ENCODE measurements at regions not wholly inside any gene's neighbourhood (a gene's known extent, or its start where the extent isn't known, plus 50 kb on each side); places are given as distances from the start of the nearest gene placed in this dataset.
"Not testable (repeated sequence)": the region's sequence is repeated elsewhere in the genome, so short reads cannot be mapped to it uniquely, and the experiment has no call there.

DNA sequence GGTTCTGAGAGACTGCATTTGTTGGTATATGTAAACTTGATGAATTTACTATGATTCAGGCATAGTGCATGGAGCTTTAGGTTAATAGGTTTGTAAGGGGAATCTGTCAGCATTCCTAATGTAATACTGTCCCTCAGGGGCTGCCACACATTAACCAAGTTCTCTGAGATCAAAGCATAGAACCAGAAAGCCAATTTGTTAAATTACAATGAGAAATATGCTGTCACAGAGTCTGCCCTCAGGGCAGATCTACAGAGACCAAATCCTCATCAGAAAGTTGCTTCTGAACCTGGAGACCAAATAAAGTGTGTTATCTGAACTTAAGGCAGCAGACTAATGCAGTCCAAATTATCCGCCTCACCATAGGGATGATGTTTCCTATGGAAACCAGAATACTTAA lies 250.8 kb upstream of the HTR1E start:
- Histone ChIP-seq H3K4me1 (ENCODE audit: control insufficient read depth, insufficient read depth, low read length) (no peaks in the 10 kb centered on the region), H3K9me3 (ENCODE audit: control insufficient read depth, insufficient read depth, low read length) (no peaks in the 10 kb centered on the region), H3K4me3 (ENCODE audit: low read depth, low read length) (no peak overlapping the region), H3K27me3 (ENCODE audit: control insufficient read depth, insufficient read depth, low read length) (no peaks in the 10 kb centered on the region), H3K9ac (ENCODE audit: low read depth, low read length) (no peak overlapping the region), H3K36me3 (ENCODE audit: control insufficient read depth, insufficient read depth, low read length) (no peaks in the 10 kb centered on the region)

DNA sequence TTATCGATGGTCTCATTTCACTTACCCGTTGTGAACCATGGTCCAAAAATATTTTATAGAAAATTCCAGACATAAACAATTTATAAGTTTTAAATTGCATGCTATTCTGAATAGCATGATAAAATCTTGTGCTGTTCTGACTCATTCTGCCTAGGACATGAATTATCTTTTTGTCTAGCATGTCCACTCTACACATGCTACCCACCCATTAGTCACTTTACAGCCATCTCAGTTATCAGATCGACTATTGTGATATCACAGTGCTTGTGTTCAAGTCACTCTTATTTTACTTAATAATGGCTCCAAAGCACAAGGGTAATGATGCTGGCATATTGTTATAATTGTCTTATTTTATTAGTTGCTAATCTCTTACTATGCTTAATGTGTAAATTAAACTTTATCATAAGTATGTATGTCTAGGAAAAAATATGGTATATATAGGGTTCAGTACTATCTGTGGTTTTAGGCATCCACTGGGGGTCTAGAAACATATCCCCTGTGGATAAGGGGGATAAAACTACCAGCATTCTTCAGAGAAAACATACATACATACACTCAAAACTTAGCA lies 252.0 kb upstream of the HTR1E start:
- no peaks in the 10 kb centered on the region for H3K4me1 ChIP-seq (ENCODE audit: control insufficient read depth, insufficient read depth, low read length)
- no peaks in the 10 kb centered on the region for H3K9me3 ChIP-seq (ENCODE audit: control insufficient read depth, insufficient read depth, low read length)
- no peak overlapping the region for H3K4me3 ChIP-seq (ENCODE audit: low read depth, low read length)
- no peak overlapping the region for H3K9ac ChIP-seq (ENCODE audit: low read depth, low read length)
- no peaks in the 10 kb centered on the region for H3K27me3 ChIP-seq (ENCODE audit: control insufficient read depth, insufficient read depth, low read length)
- no peaks in the 10 kb centered on the region for H3K36me3 ChIP-seq (ENCODE audit: control insufficient read depth, insufficient read depth, low read length)

DNA sequence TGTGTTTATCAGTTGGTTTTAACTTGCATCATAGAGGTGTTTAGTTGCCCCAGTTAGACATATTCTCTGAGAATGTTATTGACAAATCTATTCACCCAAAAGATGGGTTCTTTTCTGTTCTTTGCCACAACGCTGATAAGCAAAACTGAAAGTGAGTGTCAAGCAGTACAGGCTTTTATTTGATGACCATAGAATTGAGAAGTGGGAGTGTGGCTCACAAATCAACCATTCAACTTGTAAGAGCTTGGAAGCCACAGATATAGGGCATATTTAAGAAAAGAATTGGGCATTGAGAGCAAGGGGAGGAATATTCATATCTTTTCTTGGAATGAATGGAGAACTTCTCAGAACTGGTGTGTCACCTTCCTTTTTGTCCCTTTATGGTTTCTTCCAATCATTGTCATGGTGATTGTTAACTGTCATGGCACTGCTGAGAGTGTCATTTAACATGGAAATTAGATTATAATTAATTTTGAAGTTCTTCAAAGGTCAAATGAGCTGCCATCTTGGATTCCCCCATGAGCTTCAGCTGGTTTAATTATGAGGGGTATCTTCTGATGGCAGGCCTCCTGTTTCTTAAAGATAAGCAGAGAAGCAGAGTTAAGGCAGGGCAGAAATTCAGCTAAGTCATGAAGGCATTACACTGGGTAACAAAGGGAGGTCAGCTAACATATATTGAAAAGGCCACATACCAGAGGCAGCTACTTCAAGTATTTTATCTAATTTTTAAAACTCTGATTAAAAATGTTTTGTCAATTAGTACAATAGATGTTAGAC lies 254.0 kb upstream of the HTR1E start:
- no peak overlapping the region for H3K9ac ChIP-seq (ENCODE audit: low read depth, low read length)
- H3K4me1 ChIP-seq (ENCODE audit: control insufficient read depth, insufficient read depth, low read length): no peaks in the 10 kb centered on the region
- no peak overlapping the region for H3K4me3 ChIP-seq (ENCODE audit: low read depth, low read length)
- H3K36me3 ChIP-seq (ENCODE audit: control insufficient read depth, insufficient read depth, low read length): no peaks in the 10 kb centered on the region
- no peaks in the 10 kb centered on the region for H3K9me3 ChIP-seq (ENCODE audit: control insufficient read depth, insufficient read depth, low read length)
- no peaks in the 10 kb centered on the region for H3K27me3 ChIP-seq (ENCODE audit: control insufficient read depth, insufficient read depth, low read length)

DNA sequence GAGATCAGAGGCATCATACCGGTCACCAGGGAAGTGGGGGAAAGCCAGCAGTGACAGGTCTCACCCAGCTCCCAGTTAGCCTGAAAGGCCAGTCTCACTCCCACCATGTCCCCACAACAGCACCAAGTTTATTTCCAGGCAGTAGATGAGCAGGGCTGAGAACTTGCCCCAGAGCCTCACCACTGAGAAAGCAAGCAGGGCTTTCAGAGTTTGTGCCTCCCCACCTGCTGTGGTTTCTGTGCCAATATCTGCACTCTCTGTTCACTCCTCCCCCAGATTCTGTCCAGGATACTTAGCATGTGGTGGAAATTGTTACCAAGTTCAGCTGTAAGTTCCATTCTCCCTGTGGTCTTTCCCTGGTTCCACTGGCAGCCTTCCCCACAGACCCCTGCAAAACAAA lies 255.0 kb upstream of the HTR1E start:
- no peaks in the 10 kb centered on the region for H3K4me1 ChIP-seq (ENCODE audit: control insufficient read depth, insufficient read depth, low read length)
- H3K9ac ChIP-seq (ENCODE audit: low read depth, low read length): no peak overlapping the region
- H3K4me3 ChIP-seq (ENCODE audit: low read depth, low read length): no peak overlapping the region
- no peaks in the 10 kb centered on the region for H3K9me3 ChIP-seq (ENCODE audit: control insufficient read depth, insufficient read depth, low read length)
- no peaks in the 10 kb centered on the region for H3K36me3 ChIP-seq (ENCODE audit: control insufficient read depth, insufficient read depth, low read length)
- H3K27me3 ChIP-seq (ENCODE audit: control insufficient read depth, insufficient read depth, low read length): no peaks in the 10 kb centered on the region

DNA sequence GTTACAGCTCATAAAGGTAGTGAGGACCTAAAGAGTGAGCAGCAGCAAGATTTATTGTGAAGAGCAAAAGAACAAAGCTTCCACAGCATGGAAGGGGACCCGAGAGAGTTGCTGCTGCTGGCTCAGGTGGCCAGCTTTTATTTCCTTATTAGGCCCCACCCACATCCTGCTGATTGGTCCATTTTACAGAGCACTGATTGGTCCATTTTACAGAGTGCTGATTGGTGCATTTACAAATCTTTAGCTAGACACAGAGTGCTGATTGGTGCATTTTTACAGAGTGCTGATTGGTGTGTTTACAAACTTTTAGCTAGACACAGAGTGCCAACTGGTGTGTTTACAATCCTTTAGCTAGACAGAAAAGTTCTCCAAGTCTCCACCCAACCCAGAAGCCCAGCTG lies 256.2 kb upstream of the HTR1E start:
- H3K9ac ChIP-seq (ENCODE audit: low read depth, low read length); H3K4me3 ChIP-seq (ENCODE audit: low read depth, low read length); H3K36me3 ChIP-seq (ENCODE audit: control insufficient read depth, insufficient read depth, low read length): not testable (repeated sequence)

GRCh38 chr6:86672125-86672524 lies 265.2 kb upstream of the HTR1E start:
- H3K9ac ChIP-seq (ENCODE audit: low read depth, low read length); H3K4me1 ChIP-seq (ENCODE audit: control insufficient read depth, insufficient read depth, low read length); H3K27me3 ChIP-seq (ENCODE audit: control insufficient read depth, insufficient read depth, low read length); H3K9me3 ChIP-seq (ENCODE audit: control insufficient read depth, insufficient read depth, low read length); H3K36me3 ChIP-seq (ENCODE audit: control insufficient read depth, insufficient read depth, low read length); H3K4me3 ChIP-seq (ENCODE audit: low read depth, low read length): not testable (repeated sequence)

More for the DNA sequence above, 256.2 kb upstream of the HTR1E start:
- H3K4me1 ChIP-seq (ENCODE audit: control insufficient read depth, insufficient read depth, low read length); H3K27me3 ChIP-seq (ENCODE audit: control insufficient read depth, insufficient read depth, low read length); H3K9me3 ChIP-seq (ENCODE audit: control insufficient read depth, insufficient read depth, low read length): not testable (repeated sequence)

- Histone ChIP-seq H3K27me3 (ENCODE audit: control insufficient read depth, insufficient read depth, low read length) (no peaks in the 10 kb centered on the region), H3K4me1 (ENCODE audit: control insufficient read depth, insufficient read depth, low read length) (no peaks in the 10 kb centered on the region), H3K36me3 (ENCODE audit: control insufficient read depth, insufficient read depth, low read length) (no peaks in the 10 kb centered on the region), H3K4me3 (ENCODE audit: low read depth, low read length) (no peak overlapping the region), H3K9me3 (ENCODE audit: control insufficient read depth, insufficient read depth, low read length) (no peaks in the 10 kb centered on the region), H3K9ac (ENCODE audit: low read depth, low read length) (no peak overlapping the region)
Measured at GRCh38 chr6:86657192-86657591, 280.1 kb upstream of the HTR1E start.

GRCh38 chr6:86629123-86629522 lies 308.2 kb upstream of the HTR1E start:
- Histone ChIP-seq H3K9ac (ENCODE audit: low read depth, low read length) (no peak overlapping the region), H3K27me3 (ENCODE audit: control insufficient read depth, insufficient read depth, low read length) (no peaks in the 10 kb centered on the region), H3K4me1 (ENCODE audit: control insufficient read depth, insufficient read depth, low read length) (no peaks in the 10 kb centered on the region), H3K9me3 (ENCODE audit: control insufficient read depth, insufficient read depth, low read length) (no peaks in the 10 kb centered on the region), H3K36me3 (ENCODE audit: control insufficient read depth, insufficient read depth, low read length) (no peaks in the 10 kb centered on the region), H3K4me3 (ENCODE audit: low read depth, low read length) (no peak overlapping the region)

DNA sequence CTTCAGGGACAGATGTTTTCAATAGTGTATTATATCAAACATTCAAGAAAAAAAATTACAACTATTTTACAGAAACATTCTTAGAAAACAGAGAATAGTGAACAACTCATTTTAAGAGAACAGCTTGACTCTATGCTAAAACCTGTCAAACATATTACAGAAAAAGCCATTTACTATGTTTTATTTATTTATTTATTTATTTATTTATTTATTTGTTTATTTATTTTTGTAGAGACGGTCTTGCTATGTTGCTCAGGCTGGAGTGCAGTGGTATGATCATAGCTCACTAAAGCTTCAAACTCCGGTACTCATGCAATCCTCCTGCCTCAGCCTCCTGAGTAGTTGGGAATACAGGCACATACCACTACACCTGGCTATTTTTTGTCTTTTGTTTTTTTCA lies 317.9 kb upstream of the HTR1E start:
- Histone ChIP-seq H3K9me3 (ENCODE audit: control insufficient read depth, insufficient read depth, low read length) (no peaks in the 10 kb centered on the region), H3K4me3 (ENCODE audit: low read depth, low read length) (no peak overlapping the region), H3K4me1 (ENCODE audit: control insufficient read depth, insufficient read depth, low read length) (no peaks in the 10 kb centered on the region), H3K36me3 (ENCODE audit: control insufficient read depth, insufficient read depth, low read length) (no peaks in the 10 kb centered on the region), H3K27me3 (ENCODE audit: control insufficient read depth, insufficient read depth, low read length) (no peaks in the 10 kb centered on the region), H3K9ac (ENCODE audit: low read depth, low read length) (no peak overlapping the region)

- H3K4me1 ChIP-seq (ENCODE audit: control insufficient read depth, insufficient read depth, low read length): no peaks in the 10 kb centered on the region
- H3K9ac ChIP-seq (ENCODE audit: low read depth, low read length): no peak overlapping the region
- H3K9me3 ChIP-seq (ENCODE audit: control insufficient read depth, insufficient read depth, low read length): no peaks in the 10 kb centered on the region
- no peaks in the 10 kb centered on the region for H3K27me3 ChIP-seq (ENCODE audit: control insufficient read depth, insufficient read depth, low read length)
- no peaks in the 10 kb centered on the region for H3K36me3 ChIP-seq (ENCODE audit: control insufficient read depth, insufficient read depth, low read length)
- no peak overlapping the region for H3K4me3 ChIP-seq (ENCODE audit: low read depth, low read length)
Measured at GRCh38 chr6:86615299-86615698, 322.0 kb upstream of the HTR1E start.

- Histone ChIP-seq H3K9me3 (ENCODE audit: control insufficient read depth, insufficient read depth, low read length) (no peaks in the 10 kb centered on the region), H3K4me3 (ENCODE audit: low read depth, low read length) (no peak overlapping the region), H3K9ac (ENCODE audit: low read depth, low read length) (no peak overlapping the region), H3K36me3 (ENCODE audit: control insufficient read depth, insufficient read depth, low read length) (no peaks in the 10 kb centered on the region), H3K27me3 (ENCODE audit: control insufficient read depth, insufficient read depth, low read length) (no peaks in the 10 kb centered on the region), H3K4me1 (ENCODE audit: control insufficient read depth, insufficient read depth, low read length) (no peaks in the 10 kb centered on the region)
Measured at GRCh38 chr6:86609549-86610388, 327.6 kb upstream of the HTR1E start.

DNA sequence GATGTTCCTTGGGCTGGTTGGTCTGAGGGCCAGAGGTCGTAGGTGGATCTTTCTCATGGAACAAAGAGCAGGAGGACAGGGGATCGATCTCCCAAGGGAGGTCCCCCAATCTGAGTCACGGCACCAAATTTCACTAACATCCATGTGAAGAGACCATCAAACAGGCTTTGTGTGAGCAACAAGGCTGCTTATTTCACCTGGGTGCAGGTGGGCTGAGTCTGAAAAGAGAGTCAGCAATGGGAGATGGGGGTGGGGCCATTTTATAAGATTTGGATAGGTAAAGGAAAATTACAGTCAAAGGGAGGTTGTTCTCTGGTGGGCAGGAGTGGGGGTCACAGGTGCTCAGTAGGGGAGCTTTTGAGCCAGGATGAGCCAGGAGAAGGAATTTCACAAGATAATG lies 334.0 kb upstream of the HTR1E start:
- not testable (repeated sequence) for H3K27me3 ChIP-seq (ENCODE audit: control insufficient read depth, insufficient read depth, low read length); H3K4me1 ChIP-seq (ENCODE audit: control insufficient read depth, insufficient read depth, low read length); H3K9me3 ChIP-seq (ENCODE audit: control insufficient read depth, insufficient read depth, low read length); H3K4me3 ChIP-seq (ENCODE audit: low read depth, low read length); H3K9ac ChIP-seq (ENCODE audit: low read depth, low read length); H3K36me3 ChIP-seq (ENCODE audit: control insufficient read depth, insufficient read depth, low read length)
